AG09309 (cell line): ENCODE measurements at regions not wholly inside any gene's neighbourhood (a gene's known extent, or its start where the extent isn't known, plus 50 kb on each side); places are given as distances from the start of the nearest gene placed in this dataset.
"Not testable (repeated sequence)": the region's sequence is repeated elsewhere in the genome, so short reads cannot be mapped to it uniquely, and the experiment has no call there.

ENCODE experiments used
- DNase-seq: peaks from one replicate; pipeline ENCODE4 v3.0.0-alpha.2; 2010; ENCODE audit warnings: low read depth
- H3K4me3 ChIP-seq: 2 replicates; pipeline ENCODE4 v1.5.1; 2011; ENCODE audit warnings: mild to moderate bottlenecking, low read depth, low read length, moderate library complexity; ENCODE audit not compliant: control insufficient read depth
- CTCF ChIP-seq: IDR thresholded peaks from 2 replicates; pipeline ENCODE4 v1.5.1; 2011; ENCODE audit warnings: mild to moderate bottlenecking, low read depth, low read length, inconsistent platforms; ENCODE audit not compliant: insufficient read depth, control insufficient read depth; ENCODE audit errors: missing control alignments

GRCh38 chr5:124889486-124889825 lies 143.0 kb upstream of the ZNF608 start:
- no peak overlapping the region for H3K4me3 ChIP-seq
- no peak for TF ChIP-seq CTCF
- DNase-seq: no peak

GRCh38 chr5:124889850-124890249 lies 143.4 kb upstream of the ZNF608 start:
- no peak overlapping the region for H3K4me3 ChIP-seq
- TF ChIP-seq CTCF: no peak

GRCh38 chr5:124890442-124890841 lies 144.0 kb upstream of the ZNF608 start:
- not testable (repeated sequence) for H3K4me3 ChIP-seq, DNase-seq

More at GRCh38 chr5:124889850-124890249, 143.4 kb upstream of the ZNF608 start:
- DNase-seq: no peak

- DNase-seq: no peak
- TF ChIP-seq CTCF: no peak
- H3K4me3 ChIP-seq: no peak overlapping the region
Observed at GRCh38 chr5:124891179-124891578, 144.7 kb upstream of the ZNF608 start.

GRCh38 chr5:124892185-124892848 lies 145.9 kb upstream of the ZNF608 start:
- TF ChIP-seq CTCF: no peak
- H3K4me3 ChIP-seq: no peak overlapping the region
- no peak for DNase-seq

- no peak for TF ChIP-seq CTCF
- no peak overlapping the region for H3K4me3 ChIP-seq
Observed at GRCh38 chr5:124894541-124894940, 148.1 kb upstream of the ZNF608 start.

GRCh38 chr5:124895236-124895635 lies 148.8 kb upstream of the ZNF608 start:
- DNase-seq: no peak
- no peak for TF ChIP-seq CTCF
- no peak overlapping the region for H3K4me3 ChIP-seq

More at GRCh38 chr5:124894541-124894940, 148.1 kb upstream of the ZNF608 start:
- DNase-seq: no peak
